ENCODE measurements at regions not wholly inside any gene's neighbourhood (a gene's known extent, or its start where the extent isn't known, plus 50 kb on each side); places are given as distances from the start of the nearest gene placed in this dataset.
"Not testable (repeated sequence)": the region's sequence is repeated elsewhere in the genome, so short reads cannot be mapped to it uniquely, and the experiment has no call there.

- intact Hi-C loops (cut with micrococcal nuclease): no loop called here
- Mint-ChIP-seq H3K4me3 (no peak overlapping the region), H3K9me3 (no peaks in the 10 kb centered on the region), H3K36me3 (ENCODE audit: low read depth) (no peaks in the 10 kb centered on the region), H3K4me1 (no peaks in the 10 kb centered on the region), H3K27ac (no peak overlapping the region), H3K27me3 (no peaks in the 10 kb centered on the region)
- CTCF ChIA-PET: no interaction called here
- POLR2A ChIA-PET: no interaction called here
- DNase-seq: no peak
- TF ChIP-seq, protein P1, sequence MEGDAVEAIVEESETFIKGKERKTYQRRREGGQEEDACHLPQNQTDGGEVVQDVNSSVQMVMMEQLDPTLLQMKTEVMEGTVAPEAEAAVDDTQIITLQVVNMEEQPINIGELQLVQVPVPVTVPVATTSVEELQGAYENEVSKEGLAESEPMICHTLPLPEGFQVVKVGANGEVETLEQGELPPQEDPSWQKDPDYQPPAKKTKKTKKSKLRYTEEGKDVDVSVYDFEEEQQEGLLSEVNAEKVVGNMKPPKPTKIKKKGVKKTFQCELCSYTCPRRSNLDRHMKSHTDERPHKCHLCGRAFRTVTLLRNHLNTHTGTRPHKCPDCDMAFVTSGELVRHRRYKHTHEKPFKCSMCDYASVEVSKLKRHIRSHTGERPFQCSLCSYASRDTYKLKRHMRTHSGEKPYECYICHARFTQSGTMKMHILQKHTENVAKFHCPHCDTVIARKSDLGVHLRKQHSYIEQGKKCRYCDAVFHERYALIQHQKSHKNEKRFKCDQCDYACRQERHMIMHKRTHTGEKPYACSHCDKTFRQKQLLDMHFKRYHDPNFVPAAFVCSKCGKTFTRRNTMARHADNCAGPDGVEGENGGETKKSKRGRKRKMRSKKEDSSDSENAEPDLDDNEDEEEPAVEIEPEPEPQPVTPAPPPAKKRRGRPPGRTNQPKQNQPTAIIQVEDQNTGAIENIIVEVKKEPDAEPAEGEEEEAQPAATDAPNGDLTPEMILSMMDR (IDR thresholded peaks at IDR 0.05): no peak
- no peak for ATAC-seq (ENCODE audit: low read depth)
Observed at GRCh38 chr2:154961676-154962075, 263.2 kb downstream of the KCNJ3 start.

DNA sequence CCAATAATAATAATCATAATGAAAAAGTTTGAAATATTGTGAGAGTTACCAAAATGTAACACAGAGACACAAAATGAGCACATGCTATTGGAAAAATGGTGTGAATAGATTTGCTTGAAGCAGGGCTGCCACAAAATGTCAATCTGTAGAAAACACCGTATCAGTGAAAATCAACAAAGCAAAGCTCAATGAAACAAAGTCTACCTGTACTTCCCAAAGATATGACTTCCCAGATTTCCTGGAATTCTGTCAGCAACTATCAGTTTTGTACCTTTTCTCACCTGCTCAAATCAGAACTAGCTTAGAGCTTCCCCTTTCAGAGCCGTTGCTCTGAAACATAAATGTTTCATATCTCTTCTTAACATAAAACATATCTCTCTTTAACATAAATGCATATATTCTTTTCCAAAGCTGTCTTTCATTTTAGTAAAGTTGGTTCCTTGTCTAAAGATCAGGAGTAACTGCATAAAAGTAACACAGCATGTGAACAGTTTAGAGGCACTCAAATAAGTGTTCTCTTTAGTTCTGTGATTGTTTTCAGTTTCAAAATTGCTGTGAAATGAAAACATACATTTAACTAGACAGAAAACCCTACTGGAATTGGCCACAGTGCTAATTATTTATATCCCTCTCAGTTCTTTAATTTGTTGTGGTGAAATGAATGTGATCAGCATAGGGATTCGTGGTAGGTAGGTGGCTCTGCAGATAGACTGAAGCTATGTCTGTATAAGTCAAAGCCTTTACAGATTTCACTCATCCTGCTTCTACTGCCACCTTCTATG, 262.5 kb downstream of the KCNJ3 start:
- CTCF ChIA-PET: no interaction called here
- H3K36me3 Mint-ChIP-seq (ENCODE audit: low read depth): no peaks in the 10 kb centered on the region
- no peak for ATAC-seq (ENCODE audit: low read depth)
- DNase-seq: no peak
- H3K27ac Mint-ChIP-seq: no peak overlapping the region
- H3K4me1 Mint-ChIP-seq: no peaks in the 10 kb centered on the region
- POLR2A ChIA-PET: no interaction called here
- no peaks in the 10 kb centered on the region for H3K9me3 Mint-ChIP-seq
- H3K4me3 Mint-ChIP-seq: no peak overlapping the region
- no peaks in the 10 kb centered on the region for H3K27me3 Mint-ChIP-seq
- TF ChIP-seq, protein P1 (IDR thresholded peaks at IDR 0.05): no peak
- intact Hi-C loops (cut with micrococcal nuclease): no loop called here

DNA sequence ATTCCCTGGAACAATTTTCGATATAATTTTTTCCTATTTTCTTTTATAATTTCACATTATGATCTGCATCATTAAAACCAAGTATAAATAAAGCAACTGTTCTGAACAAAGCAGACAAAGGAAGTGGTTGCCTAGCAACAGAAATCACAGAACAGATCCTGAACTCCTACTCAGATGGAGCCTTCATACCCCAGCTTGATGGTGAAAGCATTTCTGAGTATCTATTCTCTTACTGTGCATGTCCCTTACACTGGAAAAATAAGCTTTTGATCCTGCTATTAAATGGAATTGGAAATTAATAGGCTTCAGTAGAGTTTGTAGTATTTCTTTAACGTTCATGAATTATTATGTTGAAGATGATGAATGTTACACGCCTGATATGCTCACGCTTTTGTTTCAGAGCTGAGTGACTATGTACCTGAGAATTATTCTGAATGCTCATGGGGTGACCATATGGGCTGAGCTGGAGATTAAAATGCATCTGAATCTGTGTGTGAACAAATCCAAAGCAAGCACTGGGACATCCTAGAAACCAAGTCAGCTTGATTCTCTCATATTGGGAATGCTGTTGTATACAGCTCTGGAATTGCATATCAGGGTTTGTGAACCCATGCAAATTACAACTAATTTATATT, 254.0 kb downstream of the KCNJ3 start:
- ChIA-PET POLR2A (no interaction called here), CTCF (no interaction called here)
- no peaks in the 10 kb centered on the region for H3K36me3 Mint-ChIP-seq (ENCODE audit: low read depth)
- no peaks in the 10 kb centered on the region for H3K4me1 Mint-ChIP-seq
- peaks cover 2% of the 10 kb centered on the region for H3K9me3 Mint-ChIP-seq
- no peak overlapping the region for H3K27ac Mint-ChIP-seq
- intact Hi-C loops (cut with micrococcal nuclease): no loop called here
- no peaks in the 10 kb centered on the region for H3K27me3 Mint-ChIP-seq
- H3K4me3 Mint-ChIP-seq: no peak overlapping the region
- no peak for DNase-seq
- no peak for ATAC-seq (ENCODE audit: low read depth)
- TF ChIP-seq, protein P1 (IDR thresholded peaks at IDR 0.05): no peak

DNA sequence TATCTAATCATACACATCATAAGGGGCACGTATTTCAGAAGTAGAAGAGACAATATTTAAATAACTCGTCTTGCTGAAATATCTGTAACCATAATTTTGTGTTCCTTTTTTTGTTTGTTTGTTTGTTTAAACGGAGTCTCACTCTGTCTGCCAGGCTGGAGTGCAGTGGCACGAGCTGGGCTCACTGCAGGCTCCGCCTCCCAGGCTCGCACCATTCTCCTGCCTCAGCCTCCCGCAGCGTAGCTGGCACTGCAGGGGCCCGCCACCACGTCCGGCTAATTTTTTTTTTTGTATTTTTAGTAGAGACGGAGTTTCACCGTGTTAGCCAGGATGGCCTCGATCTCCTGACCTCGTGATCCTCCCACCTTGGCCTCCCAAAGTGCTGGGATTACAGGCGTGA, 248.9 kb downstream of the KCNJ3 start:
- H3K27ac Mint-ChIP-seq; DNase-seq; ATAC-seq (ENCODE audit: low read depth); H3K36me3 Mint-ChIP-seq (ENCODE audit: low read depth); H3K9me3 Mint-ChIP-seq; CTCF ChIA-PET; H3K4me3 Mint-ChIP-seq; POLR2A ChIA-PET; intact Hi-C loops (cut with micrococcal nuclease); H3K27me3 Mint-ChIP-seq; H3K4me1 Mint-ChIP-seq: not testable (repeated sequence)

GRCh38 chr2:154945984-154946383, 247.5 kb downstream of the KCNJ3 start:
- Mint-ChIP-seq H3K9me3 (no peaks in the 10 kb centered on the region), H3K36me3 (ENCODE audit: low read depth) (no peaks in the 10 kb centered on the region), H3K4me3 (no peak overlapping the region), H3K27me3 (no peaks in the 10 kb centered on the region), H3K27ac (no peak overlapping the region), H3K4me1 (no peaks in the 10 kb centered on the region)
- ChIA-PET POLR2A (no interaction called here), CTCF (no interaction called here)
- intact Hi-C loops (cut with micrococcal nuclease): no loop called here
- ATAC-seq (ENCODE audit: low read depth): no peak
- DNase-seq: no peak
- TF ChIP-seq, protein P1 (IDR thresholded peaks at IDR 0.05): no peak

All from activated B cell treated with CpG ODN at 0.5 μM for 24 hours (primary cell).